H1 (cell line): ENCODE measurements at regions not wholly inside any gene's neighbourhood (a gene's known extent, or its start where the extent isn't known, plus 50 kb on each side); places are given as distances from the start of the nearest gene placed in this dataset.

Experiments used
- CBX5 ChIP-seq: fragments of 300-800, 300-1000 bp; sonication (generic); IDR thresholded peaks from 2 replicates; pipeline ENCODE4 v1.7.1; 2016; ENCODE audit warnings: antibody characterized with exemption, low read length, low read depth
- CREB1 ChIP-seq: IDR thresholded peaks from 2 replicates; pipeline ENCODE4 v1.6.1; 2012; ENCODE audit warnings: inconsistent platforms
- EP300 ChIP-seq, 2 experiments: IDR thresholded peaks; 1 replicate in 1 of 2; 2 replicates in 1 of 2; pipeline ENCODE4 v1.6.1; 2011 to 2012; ENCODE audit warnings: low read depth in 2 of 2, low read length in 2 of 2, mild to moderate bottlenecking in 2 of 2, borderline replicate concordance in 1 of 2, inconsistent platforms in 1 of 2, moderate library complexity in 1 of 2
- EZH2 ChIP-seq: fragments of 200-600 bp; sonication (generic); IDR thresholded peaks from 2 replicates; pipeline ENCODE4 v1.7.1; 2012; ENCODE audit warnings: low read depth, mild to moderate bottlenecking, moderate library complexity, low read length, inconsistent platforms; ENCODE audit not compliant: severe bottlenecking
- FOSL1 ChIP-seq: IDR thresholded peaks from 2 replicates; pipeline ENCODE4 v1.6.1; 2011; ENCODE audit warnings: mild to moderate bottlenecking, low read depth, low read length, moderate library complexity; ENCODE audit not compliant: insufficient read depth
- JUN ChIP-seq: IDR thresholded peaks from 2 replicates; pipeline ENCODE4 v1.6.1; 2011; ENCODE audit warnings: low read depth, mild to moderate bottlenecking, improper control_type of control experiment, low read length
- POLR2A ChIP-seq, 2 experiments: IDR thresholded peaks; 1 replicate in 1 of 2; 2 replicates in 1 of 2; pipeline ENCODE4 v1.6.1; 2011; ENCODE audit warnings: low read depth in 2 of 2, low read length in 2 of 2, mild to moderate bottlenecking in 2 of 2; ENCODE audit errors: control extremely low read depth in 1 of 2
- POLR2AphosphoS5 ChIP-seq: IDR thresholded peaks from 2 replicates; pipeline ENCODE4 v1.6.1; 2011; ENCODE audit warnings: low read depth, low read length
- SIN3A ChIP-seq, 2 experiments: IDR thresholded peaks in 1 of 2; conservative IDR thresholded peaks in 1 of 2; 2 replicates each; pipeline ENCODE4 v1.6.1; 2011 to 2012; ENCODE audit warnings: low read length in 2 of 2, improper control_type of control experiment in 1 of 2, low read depth in 1 of 2, mild to moderate bottlenecking in 1 of 2
- USF2 ChIP-seq: IDR thresholded peaks from 2 replicates; pipeline ENCODE4 v1.6.1; 2011; ENCODE audit warnings: low read length, improper control_type of control experiment
- TF ChIP-seq, protein P1 (sequence below), 3 experiments: IDR thresholded peaks; 1 replicate in 2 of 3; 2 replicates in 1 of 3; pipeline versions ENCODE4 v1.5.1 to v1.6.1; 2011; ENCODE audit warnings: low read length in 3 of 3, mild to moderate bottlenecking in 3 of 3, inconsistent platforms in 2 of 3, low read depth in 1 of 3, moderate library complexity in 1 of 3; ENCODE audit not compliant: insufficient read depth in 1 of 3; ENCODE audit errors: control extremely low read depth in 1 of 3
- TF ChIP-seq, protein P2 (sequence below): IDR thresholded peaks from 2 replicates; pipeline ENCODE4 v1.6.1; 2012; ENCODE audit warnings: inconsistent platforms

DNA sequence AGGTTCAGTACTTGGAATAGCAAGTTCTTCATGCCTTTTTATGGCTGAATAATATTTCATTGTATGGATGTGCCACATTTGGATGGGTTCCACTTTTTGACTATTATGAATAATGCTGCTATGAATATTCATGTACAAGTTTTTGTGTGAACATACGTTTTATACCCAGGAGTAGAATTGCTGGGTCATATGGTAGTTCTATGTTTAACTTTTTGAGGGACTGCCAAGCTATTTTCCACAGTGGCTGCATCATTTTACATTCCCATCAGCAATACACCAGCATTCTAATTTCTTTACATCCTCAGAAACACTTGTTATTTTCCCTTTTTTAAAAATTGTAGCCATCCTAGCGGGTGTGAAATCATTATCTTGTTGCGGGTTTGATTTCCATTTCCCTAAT, 76.0 kb upstream of the PRR20G start:
- TF ChIP-seq SIN3A (conservative IDR thresholded peaks at IDR 0.05 in 1 of 2, IDR thresholded peaks at IDR 0.05 in 1 of 2; ENCODE audit: low read depth in 1 of 2, low read length in 2 of 2) (no peak), FOSL1 (no peak), POLR2A (IDR thresholded peaks at IDR 0.05; ENCODE audit: control extremely low read depth in 1 of 2, low read depth in 2 of 2, low read length in 2 of 2) (no peak), JUN (no peak), EZH2 (no peak), CBX5 (no peak), CREB1 (no peak), USF2 (no peak), EP300 (IDR thresholded peaks at IDR 0.05; ENCODE audit: borderline replicate concordance in 1 of 2, low read depth in 2 of 2, low read length in 2 of 2) (no peak), POLR2AphosphoS5 (no peak)
- TF ChIP-seq, protein P1, sequence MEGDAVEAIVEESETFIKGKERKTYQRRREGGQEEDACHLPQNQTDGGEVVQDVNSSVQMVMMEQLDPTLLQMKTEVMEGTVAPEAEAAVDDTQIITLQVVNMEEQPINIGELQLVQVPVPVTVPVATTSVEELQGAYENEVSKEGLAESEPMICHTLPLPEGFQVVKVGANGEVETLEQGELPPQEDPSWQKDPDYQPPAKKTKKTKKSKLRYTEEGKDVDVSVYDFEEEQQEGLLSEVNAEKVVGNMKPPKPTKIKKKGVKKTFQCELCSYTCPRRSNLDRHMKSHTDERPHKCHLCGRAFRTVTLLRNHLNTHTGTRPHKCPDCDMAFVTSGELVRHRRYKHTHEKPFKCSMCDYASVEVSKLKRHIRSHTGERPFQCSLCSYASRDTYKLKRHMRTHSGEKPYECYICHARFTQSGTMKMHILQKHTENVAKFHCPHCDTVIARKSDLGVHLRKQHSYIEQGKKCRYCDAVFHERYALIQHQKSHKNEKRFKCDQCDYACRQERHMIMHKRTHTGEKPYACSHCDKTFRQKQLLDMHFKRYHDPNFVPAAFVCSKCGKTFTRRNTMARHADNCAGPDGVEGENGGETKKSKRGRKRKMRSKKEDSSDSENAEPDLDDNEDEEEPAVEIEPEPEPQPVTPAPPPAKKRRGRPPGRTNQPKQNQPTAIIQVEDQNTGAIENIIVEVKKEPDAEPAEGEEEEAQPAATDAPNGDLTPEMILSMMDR (IDR thresholded peaks at IDR 0.05; ENCODE audit: control extremely low read depth in 1 of 3, insufficient read depth in 1 of 3, low read depth in 1 of 3, low read length in 3 of 3) = no peak
- TF ChIP-seq, protein P2, sequence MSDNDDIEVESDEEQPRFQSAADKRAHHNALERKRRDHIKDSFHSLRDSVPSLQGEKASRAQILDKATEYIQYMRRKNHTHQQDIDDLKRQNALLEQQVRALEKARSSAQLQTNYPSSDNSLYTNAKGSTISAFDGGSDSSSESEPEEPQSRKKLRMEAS = no peak
